SH-SY5Y (cell line): ENCODE measurements at regions not wholly inside any gene's neighbourhood (a gene's known extent, or its start where the extent isn't known, plus 50 kb on each side); places are given as distances from the start of the nearest gene placed in this dataset.

Source experiments
- GATA2 ChIP-seq: IDR thresholded peaks from 2 replicates; pipeline ENCODE4 v1.6.1; 2011; ENCODE audit warnings: mild to moderate bottlenecking, low read depth, low read length
- GATA3 ChIP-seq: IDR thresholded peaks from 2 replicates; pipeline ENCODE4 v1.6.1; 2011; ENCODE audit warnings: low read depth, mild to moderate bottlenecking, low read length, moderate library complexity

GRCh38 chr2:144587306-144587705 is 67.4 kb upstream of the ZEB2 start:
- TF ChIP-seq GATA3 (no peak), GATA2 (no peak)
